GM19193 (cell line): ENCODE measurements at regions not wholly inside any gene's neighbourhood (a gene's known extent, or its start where the extent isn't known, plus 50 kb on each side); places are given as distances from the start of the nearest gene placed in this dataset.

ENCODE experiments used
- POLR2A ChIP-seq: IDR thresholded peaks from 4 replicates; pipeline ENCODE4 v1.6.1; 2011; ENCODE audit not compliant: insufficient read depth, insufficient read length; ENCODE audit errors: extremely low read depth

DNA sequence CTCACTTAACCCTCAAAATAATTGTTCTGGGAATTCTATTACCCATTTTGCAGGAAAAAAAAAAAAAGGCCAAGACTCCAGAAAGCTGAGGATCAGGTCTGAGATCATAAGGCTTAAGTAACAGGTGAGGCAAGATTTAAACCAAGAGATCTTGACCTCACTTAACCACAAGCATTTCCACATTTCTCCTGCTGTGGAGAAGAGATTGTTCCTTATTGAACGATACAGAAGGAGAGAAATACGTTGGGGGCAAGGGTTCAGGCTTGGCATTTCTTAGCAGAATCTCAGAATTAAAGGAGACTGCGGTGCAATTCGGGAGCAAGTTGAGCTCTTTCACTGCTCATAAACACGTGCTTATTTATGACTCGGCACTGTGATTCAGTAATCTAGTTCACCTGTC, 885.3 kb upstream of the TMEM132C start:
- TF ChIP-seq POLR2A, result no peak

DNA sequence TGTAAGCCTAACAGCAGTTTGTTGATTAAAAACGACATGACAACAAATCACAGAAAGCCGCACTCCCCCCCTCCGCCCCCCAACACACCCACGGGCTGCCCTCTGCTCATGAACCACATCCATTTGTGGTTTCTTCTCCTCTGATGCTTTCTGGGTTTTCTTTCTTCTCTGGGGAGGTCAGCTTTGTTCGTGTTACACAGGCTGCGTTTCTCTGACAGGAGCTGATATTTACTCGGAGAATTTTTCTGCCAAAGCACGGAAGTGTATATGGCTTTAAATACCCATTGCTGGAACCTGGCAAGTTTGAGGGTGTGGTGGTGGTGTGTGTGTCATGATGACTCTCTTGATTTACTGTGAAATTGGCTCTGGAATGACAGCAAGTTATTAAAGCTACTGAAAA, 883.7 kb upstream of the TMEM132C start:
- no peak for TF ChIP-seq POLR2A

DNA sequence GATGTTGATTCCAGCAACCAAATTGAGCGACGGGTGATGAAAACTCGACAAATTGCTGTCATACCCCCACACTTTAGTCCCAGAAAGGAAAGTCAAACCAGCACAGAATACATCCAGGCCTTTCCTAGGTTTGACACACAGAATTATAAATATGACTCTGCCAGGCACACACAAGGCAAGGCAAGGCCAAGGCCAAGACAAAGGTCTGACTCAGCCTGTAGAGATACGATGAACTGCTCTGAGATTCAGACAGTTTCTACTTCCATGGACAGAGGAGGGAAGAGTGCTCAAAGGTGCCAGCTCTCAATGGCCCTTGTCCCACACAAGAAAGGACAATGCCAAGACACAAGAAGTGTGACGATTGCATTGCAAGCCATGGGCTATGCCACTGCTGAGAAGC, 880.2 kb upstream of the TMEM132C start:
- no peak for TF ChIP-seq POLR2A

DNA sequence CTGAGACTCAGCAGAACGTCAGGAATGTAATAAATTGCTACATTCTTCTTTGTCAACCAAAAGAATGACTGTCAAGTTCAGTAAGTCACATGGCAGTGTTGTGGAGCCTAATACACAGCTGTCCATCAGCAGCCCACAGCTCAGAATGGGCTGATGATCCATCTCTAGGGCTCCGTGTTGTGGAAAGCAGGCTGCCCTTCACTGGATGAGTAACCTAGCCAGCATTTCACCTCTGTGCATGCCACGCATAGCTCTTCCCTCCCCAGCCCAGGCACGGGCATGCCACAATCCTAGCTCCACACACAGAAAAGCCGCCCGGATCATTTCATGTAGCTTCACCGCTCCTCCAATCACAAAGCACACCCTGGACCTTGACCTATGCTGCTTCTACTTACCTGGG, 878.0 kb upstream of the TMEM132C start:
- no peak for TF ChIP-seq POLR2A

DNA sequence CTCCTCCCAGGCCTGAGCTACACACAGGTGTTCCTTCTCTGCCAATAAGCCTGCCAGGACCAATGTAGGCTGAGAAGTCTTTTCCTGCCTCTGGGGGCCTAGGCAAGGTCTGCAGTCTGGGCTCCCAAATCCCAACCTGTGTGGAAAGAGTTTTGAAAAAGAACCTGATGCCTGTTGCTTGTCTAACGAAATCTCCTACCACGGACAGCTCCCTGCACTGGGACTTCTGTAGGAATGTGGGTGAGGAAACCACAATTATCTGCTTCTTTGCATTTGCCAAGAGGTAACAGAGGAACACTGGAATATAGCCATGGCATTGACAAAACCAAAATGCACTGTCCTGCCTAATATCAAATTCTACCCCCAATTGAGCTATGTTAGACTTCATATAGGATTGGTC, 877.0 kb upstream of the TMEM132C start:
- no peak for TF ChIP-seq POLR2A

DNA sequence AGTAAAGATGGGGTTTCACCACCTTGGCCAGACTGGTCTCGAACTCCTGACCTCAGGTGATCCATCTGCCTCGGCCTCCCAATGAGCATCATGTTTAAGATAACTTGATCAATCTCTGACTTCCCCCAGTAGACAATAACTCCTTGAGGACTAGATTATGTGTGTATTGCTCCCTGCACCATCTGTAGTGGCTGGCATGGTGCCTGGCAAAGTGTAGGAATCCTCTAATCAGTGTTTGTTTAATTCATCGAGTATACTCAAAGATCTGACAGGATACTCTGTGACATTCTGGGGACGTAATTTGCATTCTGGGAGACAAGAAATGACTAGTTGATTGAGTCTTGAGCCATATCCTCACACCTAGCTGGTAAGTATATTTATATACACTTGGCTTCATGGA, 873.5 kb upstream of the TMEM132C start:
- TF ChIP-seq POLR2A, result no peak

DNA sequence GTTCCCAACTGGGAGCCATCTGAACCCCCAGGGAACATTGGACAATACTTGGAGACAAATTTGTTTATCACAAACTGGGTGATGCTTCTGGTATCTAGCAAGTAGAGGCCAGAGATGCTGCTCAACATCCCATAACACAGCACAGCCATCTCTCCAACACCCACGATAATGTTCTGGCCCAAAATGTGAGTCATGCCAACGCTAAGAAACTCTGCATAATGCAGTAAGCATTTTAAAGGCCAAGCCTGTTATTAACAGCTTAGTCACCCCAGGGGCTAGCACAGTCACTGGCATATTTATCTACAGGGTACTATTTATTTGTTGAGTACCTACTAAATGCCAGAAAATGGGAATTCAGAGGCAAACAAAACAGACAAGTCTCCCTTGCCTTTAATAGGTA, 873.1 kb upstream of the TMEM132C start:
- TF ChIP-seq POLR2A, result no peak

DNA sequence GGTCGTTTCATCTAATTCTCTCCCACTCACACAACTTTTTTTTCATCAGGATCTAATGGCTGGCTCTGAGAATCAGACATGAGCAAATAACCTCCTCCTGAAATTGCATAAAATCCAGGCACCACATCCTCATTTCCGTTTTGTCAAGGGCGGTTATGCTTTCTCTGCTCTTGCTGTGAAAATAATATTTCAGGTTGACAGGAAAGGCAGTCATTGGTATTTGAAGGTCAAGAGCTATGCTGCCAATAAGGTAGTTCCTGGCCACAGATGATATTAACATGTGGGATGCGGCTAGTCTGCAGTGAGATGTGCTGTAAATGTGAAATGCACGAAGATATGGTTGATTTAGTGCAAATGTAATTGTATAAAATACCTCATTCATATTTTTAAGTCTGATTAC, 870.2 kb upstream of the TMEM132C start:
- TF ChIP-seq POLR2A, result no peak

DNA sequence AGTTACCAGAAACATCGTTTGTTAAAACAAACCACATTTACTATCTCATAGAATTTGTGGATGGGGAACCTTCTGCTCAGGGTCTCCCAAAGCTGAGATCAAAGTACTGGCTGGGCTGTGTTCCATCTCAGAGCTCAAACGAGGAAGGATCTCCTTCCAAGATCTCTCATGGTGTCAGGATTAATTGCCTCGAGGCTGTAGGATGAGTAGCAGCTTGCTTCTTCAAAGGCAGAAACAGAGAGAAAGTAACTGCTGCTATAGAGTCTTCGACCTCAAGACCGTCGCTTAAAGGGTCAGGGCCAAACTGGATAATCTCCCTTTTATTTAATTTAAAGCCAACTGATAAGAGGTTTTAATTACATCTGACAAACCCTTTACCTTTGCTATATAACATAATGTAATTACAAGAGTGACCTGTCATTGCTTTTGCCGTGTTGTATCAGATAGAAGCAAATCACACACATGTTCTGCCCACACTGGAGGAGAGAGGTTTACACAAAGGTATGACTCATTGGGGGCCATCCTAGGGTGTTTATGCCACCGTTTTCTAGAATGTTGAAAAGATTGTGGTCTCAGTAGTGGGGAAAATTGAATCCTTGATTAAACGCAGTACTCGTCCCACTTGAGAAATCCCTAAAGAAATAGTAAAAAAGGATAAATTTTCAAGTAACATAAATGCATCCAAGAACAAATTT, 868.8 kb upstream of the TMEM132C start:
- TF ChIP-seq POLR2A, result no peak

DNA sequence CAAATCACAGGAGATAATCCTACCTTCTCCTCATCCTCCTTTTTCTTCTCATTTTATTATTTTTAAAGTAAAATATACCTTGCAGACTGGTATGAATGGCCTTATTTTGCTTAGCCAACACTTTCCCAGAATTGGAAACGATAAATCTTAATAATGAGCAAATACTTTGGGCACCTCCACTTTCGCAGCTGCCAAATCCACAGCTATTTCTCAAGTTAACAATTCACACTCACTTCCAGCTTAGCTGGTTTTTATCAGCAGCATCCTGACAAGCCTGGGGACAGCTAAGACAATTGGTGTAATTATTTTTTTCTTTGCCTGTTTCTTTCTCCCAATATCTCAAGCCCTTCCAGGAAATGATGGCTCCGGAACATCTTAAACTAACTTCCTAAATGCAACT, 867.5 kb upstream of the TMEM132C start:
- TF ChIP-seq POLR2A, result no peak

DNA sequence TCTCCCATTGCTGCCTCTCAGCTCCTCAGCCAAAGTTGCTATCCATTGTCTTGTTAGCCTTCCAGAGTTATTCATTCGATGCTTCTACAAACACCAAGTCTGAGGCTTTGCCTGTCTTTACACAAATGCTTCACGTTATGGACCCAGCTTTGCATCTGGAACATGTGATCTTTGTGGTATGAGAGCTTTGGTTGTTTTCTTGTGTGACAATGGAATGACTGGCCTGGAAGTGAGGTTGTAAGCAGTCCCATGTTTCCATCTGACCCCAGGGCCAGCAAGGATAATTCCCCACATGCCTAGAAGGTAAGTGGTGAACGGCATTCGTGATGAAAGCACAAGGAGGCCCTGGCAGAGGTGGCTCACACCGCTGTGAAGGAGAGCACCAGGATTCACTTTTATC, 866.7 kb upstream of the TMEM132C start:
- no peak for TF ChIP-seq POLR2A

DNA sequence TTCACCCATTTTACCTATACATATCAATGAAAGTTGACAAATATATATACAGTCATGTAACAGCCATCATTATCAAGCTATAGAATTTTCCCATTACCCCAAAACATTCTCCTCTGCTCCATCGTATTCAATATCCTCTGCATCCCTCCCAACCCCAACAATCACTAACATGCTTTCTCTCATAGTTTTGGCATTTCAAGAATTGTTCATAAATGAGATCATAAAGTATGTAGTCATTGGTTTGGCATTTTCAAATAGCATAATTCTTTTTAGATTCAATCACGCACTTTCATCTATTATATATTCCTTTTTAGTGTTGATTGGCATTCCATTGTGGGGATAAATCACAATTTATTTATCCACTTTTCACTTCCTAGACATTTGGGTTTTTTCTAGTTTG, 866.0 kb upstream of the TMEM132C start:
- no peak for TF ChIP-seq POLR2A

DNA sequence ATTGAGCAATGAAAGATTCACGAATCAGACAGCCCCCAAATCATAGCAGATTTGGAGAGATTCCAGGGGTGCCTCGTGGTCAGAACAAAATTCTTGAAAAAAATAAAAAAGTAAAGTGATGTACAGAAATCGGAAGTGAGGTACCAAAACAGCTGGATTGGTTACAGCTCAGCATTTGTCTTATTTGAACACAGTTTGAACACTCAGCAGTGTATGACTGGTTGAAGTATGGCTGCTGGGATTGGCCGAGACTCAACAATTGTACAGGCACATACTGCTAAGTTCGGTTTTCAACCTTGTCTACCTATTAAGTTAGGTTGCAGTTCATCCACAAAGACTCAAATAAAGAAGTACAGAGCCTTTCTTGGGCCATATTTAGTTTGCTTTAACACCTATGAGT, 865.4 kb upstream of the TMEM132C start:
- no peak for TF ChIP-seq POLR2A

DNA sequence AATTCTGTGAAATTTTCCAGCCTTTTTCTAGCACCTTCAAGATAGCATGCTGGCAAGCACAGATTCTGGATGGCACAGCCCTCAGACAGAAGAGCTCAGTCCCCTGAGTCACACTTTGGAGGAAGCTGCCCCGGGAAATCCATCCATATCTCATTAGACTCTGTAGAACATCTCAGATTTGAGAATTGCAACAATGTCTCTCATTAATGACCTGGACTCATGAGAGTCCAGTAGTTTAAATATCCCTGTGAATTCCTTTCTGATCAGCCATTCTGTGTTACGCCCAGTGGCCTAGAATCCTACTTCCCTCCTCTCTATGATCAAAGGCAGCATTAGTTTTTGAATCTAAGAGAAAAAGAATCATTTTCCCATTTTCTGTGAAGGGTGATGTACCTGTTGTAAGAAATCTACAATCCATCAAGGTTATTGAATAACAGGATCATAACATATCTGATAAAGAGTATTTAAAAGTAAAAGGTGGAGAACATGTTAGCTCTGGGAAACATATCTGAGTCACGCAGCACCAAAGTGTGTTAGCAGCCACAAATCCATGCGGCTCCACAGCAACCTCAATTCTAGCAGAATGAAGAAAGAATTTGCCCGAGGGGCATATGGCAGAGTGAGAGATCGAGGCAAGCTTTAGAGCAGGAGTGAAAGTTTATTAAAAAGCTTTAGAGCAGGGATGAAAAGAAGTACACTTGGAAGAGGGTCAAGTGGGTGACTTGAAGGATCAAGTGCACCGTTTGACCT, 855.6 kb upstream of the TMEM132C start:
- no peak for TF ChIP-seq POLR2A

DNA sequence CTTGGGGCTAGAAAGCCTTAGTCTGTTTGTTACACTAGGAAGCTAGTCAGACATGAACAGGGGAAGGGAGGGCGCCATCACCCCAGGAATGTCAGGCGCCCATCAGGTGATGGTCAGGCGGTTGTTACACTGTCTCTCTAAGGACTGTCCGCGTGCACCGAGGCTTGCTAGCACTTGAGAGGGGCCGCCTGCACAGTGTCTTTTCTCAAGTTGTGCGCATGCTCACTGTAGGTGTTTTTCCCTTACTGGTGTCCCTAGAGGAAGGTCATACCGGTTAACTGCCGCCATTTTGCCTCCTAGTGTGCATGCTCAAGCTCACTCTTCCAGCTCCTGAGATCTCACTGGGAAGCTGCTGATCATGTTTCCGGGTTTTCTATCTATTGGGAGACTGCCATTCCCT, 855.0 kb upstream of the TMEM132C start:
- TF ChIP-seq POLR2A, result no peak

DNA sequence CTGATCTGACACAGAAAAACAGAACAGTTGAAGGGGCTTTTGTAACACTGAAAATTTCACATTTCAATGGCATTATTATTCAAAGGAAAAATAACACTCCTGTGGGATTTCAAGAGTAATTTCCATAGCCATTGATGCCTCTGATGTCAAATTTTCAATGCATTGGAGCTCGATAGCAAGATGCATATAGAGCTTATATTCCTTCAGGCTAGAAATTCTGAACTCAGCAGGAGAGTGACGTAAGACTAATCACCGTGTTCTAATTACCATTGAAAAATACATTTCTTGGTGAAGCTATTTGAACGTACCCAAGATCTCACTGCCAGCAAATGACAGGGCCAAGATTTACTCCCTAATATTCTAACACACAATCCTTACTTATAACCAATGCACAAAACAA, 854.1 kb upstream of the TMEM132C start:
- no peak for TF ChIP-seq POLR2A

DNA sequence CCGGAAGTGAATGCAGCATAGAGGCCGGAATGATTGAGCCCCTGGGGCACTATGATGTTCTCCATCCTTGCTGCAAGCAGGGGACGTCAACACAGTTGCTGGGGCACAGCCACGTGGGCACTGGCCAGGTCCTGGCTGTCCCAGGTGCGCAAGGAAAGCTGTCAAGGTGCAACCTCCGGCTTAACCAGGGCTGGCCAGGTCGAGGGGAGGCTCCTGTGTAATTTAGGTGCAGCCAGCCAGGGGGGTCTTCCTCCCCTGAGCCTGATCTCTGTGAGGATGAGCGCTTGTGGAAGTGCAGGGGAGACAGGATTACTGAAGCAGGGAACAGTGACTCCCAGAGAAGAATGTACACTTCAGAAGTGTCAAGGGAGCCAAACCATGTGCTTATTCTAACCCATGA, 852.8 kb upstream of the TMEM132C start:
- TF ChIP-seq POLR2A, result no peak

DNA sequence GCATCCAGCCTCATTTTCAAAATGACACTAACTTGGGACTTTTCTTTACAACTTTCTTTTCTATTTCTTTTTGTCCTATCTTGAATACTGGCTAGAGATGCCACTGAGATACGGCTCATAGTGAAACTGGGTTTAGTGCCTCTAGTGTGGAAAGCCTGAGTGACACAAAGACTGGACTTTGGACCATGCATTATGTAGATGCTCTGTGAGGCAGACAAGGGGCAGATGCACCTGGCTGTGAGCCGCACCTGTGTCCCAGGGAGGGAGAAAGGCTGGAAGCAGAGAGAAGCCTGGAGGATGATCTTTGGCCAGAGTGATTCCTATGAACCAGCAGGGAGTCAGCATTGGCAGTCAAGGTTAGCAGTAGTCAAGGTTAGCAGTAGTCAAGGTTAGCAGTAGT, 852.3 kb upstream of the TMEM132C start:
- no peak for TF ChIP-seq POLR2A

DNA sequence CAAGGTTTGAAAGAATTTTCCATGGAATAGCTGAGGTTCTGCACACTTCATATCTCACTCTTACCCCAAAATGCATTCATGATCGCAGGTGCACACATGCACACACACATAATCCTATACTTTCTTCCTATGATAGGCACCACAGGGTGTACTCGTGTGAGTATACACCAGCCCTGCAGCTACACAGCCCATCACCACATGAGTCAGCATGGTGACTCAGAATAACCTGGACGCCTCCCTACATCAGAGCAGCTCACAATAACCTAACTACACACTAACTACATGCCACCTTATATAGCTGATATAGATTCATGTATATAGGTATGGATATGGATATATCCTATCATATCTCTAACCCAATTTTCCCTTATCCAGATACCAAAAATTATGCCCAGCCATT, 850.2 kb upstream of the TMEM132C start:
- TF ChIP-seq POLR2A, result no peak
